Stimulated activated CD4-positive, alpha-beta T cell treated with anti-CD3 and anti-CD28 coated beads, Interleukin-2, amount 100 ng/mL, for 4 hours (primary cell): ENCODE measurements at regions not wholly inside any gene's neighbourhood (a gene's known extent, or its start where the extent isn't known, plus 50 kb on each side); places are given as distances from the start of the nearest gene placed in this dataset.
A peak's percentile ranks its signal among the peaks of the same experiment; 100 is the strongest.

Experiments used
- DNase-seq: peaks from one replicate; pipeline ENCODE4 v3.0.0-alpha.2; 2020; ENCODE audit warnings: low read depth

- no peak for DNase-seq
Observed at GRCh38 chr7:113456533-113456932, 338.2 kb upstream of the SMIM30 start.

GRCh38 chr7:113454597-113455169 is 336.3 kb upstream of the SMIM30 start:
- no peak for DNase-seq

DNA sequence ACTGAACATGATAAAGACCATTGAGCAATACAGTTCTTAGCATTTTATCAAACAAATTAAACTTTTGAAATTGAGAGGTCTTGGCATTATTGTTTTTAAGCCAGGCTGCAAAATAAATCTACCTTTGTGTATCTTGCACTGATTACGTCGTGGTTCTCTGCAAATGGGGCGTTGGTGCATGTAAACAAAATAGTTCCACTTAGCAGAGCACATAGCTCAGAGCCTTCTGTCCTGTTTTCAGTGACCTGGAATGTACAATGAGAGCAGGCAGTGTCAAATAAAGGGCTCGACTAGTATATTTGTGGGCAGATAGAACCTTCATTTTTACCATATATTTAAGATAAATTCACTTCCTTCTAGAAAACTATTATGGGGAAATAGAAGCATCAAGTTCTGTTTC is 333.9 kb upstream of the SMIM30 start:
- no peak for DNase-seq

DNA sequence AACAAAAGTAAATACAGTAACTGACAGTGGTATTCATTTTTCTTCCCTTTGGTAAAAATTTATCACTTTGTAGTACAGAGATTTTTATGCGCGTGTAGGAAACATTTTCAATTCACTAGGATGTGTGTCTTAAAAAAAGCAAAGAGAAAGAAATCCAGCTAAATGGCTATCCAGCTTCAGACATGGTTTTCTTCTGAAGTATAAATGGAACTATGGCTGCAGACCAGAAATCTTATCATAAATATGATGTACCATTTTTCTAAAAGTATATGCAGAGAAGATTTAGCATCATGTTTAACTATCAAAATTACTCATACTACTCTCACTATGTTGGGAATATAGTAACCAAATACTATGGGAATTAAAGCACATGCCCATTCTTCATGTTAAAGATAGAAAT is 328.4 kb upstream of the SMIM30 start:
- DNase-seq, result no peak

DNA sequence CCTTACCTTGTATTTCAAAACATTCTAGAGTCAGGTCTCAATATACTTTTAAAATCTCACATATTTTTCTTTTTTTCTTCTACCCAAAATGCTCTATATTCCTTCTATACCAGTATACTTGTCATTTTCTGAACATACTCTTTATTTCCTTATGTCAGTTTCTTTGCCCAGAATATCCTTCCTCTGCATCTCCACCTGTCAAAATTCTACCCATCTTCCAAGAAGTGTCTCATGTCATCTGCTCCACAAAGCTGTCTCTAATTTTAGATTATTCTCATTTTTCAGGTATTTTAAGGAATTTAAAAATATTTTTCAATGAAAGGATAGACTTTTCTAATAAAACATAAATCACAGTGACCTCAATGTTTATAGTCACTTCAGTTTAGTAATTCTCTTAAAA is 328.0 kb upstream of the SMIM30 start:
- no peak for DNase-seq

- DNase-seq, result no peak
Observed at GRCh38 chr7:113444261-113444660, 325.9 kb upstream of the SMIM30 start.

GRCh38 chr7:113440173-113440572 is 321.8 kb upstream of the SMIM30 start:
- DNase-seq, result no peak

DNA sequence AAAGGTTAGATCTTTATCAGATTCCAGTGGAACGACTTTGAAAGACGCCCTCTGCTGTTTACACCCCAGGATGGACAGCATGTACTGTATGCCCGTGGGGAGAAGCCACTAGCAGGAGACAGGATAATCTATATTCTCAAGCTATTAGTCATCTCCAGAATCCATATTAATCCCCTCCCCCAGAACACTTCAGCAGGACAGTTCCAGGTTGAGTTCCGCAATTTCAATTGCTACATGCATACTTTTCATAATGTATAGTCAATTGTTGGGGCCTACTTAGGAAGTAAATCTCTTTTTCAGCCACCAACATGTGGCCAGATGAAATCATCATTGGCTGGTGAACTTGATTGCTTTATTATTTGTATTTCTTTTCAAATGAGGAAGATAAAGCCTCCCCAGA is 313.1 kb upstream of the SMIM30 start:
- DNase-seq, result no peak

DNA sequence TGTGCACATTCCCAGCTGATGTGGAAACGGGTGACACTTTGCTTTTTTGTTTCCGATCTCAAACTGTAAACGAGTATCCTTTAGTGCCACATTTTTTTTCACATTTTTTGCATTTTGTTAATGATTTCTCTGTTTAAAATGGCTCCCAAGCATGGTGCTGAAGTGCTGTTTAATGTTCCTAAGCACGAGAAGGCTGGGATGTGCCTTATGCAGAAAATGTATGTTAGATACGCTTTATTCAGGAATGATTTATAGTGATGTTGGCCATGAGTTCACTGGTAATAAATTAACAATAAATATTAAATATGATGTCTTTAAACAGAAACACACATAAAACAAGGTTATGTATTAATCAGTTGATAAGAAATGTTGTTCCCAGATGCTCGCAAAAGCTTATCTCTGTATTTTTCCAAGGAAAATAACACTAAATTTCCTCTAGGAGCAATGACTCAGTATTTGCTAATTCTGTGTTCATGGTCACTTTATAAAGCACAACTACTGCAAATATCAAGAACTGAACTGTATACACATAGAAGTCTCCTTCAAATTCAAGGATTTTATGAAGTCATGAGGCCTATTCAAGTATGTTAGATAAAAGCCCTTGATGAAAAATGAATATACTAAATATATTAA is 305.9 kb upstream of the SMIM30 start:
- DNase-seq, result no peak

DNA sequence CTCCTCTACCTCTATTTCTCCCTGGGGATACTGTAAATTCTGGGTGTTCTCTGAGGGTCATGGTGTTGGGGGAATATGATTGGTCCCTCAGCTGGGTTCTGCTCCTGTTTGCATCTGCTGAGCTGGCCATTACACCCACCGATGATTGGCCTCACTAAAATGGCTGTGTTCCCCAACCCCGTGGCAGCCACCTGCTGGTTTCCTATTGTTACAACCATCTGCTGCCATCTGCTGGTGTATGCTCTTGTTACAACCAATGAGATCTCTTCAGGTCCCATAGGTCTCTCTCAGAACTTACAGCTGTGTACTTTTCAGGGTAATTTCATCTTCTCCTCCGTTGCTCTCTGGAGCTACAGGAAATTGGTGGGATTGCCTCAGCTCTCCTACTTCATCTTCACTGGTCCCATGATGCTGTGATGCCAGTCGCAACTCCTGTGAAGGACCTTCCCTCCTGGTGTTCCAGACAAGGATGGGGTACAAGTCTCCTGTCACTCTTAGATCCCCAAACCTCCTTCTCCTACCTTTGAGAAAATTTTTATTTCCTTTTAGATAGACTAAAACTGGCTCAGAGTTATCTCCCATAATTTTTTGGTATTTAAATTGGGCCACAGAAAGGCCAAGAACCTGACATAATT is 303.5 kb upstream of the SMIM30 start:
- peak; percentile 56 for DNase-seq

- no peak for DNase-seq
Observed at GRCh38 chr7:113414401-113415035, 296.2 kb upstream of the SMIM30 start.

DNA sequence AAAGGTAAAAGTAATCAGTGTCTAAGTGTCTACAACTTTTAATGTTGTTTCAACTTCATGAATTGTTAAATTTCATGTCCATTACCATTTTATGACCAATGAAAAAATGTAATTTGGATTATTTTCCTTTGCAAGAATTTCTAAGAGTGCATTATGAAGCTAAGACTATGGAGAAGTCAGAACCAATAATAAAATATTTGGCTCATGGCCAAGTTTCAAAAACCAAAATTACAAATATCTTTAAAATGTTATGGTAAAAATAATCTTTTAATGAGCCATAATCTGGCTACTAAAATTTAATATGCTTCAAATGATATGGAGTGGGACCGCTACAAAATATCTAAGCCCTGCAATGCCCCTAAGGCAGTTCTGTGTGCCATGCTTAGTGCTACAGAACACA is 294.1 kb upstream of the SMIM30 start:
- DNase-seq, result no peak

GRCh38 chr7:113410796-113411195 is 292.4 kb upstream of the SMIM30 start:
- no peak for DNase-seq

DNA sequence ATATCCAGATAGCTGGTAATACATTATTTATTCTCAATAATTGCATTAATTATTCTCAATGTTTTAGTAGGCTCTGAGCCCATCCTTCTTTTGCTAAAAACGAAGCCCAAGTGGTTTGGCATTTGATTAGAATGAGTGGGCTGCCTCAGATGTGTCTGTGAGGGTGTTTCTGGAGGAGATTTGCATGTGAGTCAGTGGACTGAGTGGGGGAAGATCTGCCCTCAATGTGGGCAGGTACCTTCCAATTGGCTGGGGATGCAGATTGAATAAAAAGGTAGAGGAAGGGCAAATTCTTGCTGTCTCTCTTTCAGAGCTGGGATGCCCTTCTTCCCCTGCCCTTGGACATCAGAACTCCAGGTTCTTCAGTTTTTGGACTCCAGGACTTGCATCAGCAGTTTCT is 290.6 kb upstream of the SMIM30 start:
- no peak for DNase-seq

GRCh38 chr7:113405296-113406056 is 287.1 kb upstream of the SMIM30 start:
- DNase-seq, result no peak

- DNase-seq, result no peak
Observed at GRCh38 chr7:113404245-113404644, 285.9 kb upstream of the SMIM30 start.

DNA sequence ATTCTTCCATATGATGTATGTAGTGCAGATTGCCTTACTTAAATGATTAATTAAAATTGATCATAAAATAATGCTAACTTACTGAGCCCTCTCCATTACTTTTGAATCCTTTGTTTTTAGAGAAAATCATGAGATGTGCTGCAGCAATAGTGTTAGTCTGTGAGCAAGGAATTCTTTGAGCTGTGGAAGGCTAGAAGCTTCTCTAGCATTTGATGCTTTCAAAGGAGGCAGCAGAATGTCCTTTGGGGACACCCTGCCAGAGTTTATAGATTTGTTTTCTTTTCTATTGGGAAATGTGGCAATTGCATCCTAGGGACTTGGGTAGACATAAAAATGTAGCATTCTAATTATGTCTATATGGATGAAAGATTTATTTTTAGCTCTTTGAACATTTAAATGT is 284.1 kb upstream of the SMIM30 start:
- no peak for DNase-seq

DNA sequence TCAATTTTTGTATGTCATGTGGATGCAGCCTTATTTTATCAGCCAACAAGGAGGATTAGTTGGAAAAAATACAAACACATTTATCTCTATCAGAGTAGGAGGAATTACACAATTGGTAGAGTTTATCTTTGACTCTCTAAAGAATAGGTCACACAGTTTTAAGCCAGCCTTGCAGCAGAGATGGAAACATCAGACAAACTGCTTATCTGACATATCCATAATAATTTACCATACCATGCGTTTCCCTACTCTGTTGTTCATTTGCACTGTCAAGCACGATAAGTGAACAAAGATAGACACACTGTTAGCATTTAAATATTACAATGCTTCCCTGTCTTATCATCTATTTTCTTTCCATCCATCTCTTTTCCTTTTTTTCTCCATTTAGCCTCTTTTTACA is 283.7 kb upstream of the SMIM30 start:
- DNase-seq, result no peak

GRCh38 chr7:113394856-113395255 is 276.5 kb upstream of the SMIM30 start:
- DNase-seq, result no peak

- DNase-seq, result no peak
Observed at GRCh38 chr7:113392841-113393540, 274.6 kb upstream of the SMIM30 start.

- DNase-seq, result no peak
Observed at GRCh38 chr7:113392421-113392820, 274.1 kb upstream of the SMIM30 start.

- no peak for DNase-seq
Observed at GRCh38 chr7:113389112-113389646, 270.8 kb upstream of the SMIM30 start.
